ENCODE measurements at regions not wholly inside any gene's neighbourhood (a gene's known extent, or its start where the extent isn't known, plus 50 kb on each side); places are given as distances from the start of the nearest gene placed in this dataset.

DNA sequence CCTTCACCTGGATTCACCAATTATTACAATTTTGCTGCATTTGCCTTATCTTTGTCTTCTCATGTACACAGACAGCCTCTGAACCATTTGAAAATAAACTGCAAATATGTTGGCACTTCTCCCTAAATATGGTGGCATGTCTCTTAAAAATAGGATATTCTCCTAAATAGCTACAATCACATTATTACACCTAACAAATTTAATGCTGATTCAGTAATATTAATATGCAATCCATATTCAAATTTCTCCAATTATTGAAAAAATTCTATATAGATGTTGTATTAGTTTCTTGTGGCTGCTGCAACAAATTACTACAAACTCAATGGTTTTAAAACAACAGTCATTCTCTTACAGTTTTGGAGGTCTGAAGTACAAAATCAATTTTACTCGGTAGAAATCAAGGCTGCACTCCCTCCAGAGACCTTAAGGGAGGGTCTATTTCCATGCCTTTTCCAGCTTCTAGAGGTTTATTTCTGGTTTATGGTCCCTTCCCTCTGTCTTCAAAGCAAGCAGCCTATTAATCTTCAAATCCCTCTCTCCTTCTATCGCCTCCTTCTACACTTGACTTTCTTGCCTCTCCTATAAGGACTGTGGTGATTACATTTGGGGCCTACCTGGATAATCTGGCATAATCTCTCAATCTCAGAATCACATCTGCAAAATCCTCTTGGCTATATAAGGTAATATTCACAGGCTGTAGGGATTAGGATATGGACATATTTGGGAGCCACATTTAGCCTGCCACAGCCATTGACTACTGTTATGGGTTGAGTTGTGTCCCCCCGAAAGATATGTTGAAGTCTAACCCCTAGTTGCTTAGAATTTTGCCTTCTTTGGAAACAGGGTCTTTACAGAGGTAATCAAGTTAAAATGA, 52.5 kb upstream of the BOLA1 start:
- DNase-seq (ENCODE audit: insufficient read length, low spot score): no peak
- TF ChIP-seq, protein P1, sequence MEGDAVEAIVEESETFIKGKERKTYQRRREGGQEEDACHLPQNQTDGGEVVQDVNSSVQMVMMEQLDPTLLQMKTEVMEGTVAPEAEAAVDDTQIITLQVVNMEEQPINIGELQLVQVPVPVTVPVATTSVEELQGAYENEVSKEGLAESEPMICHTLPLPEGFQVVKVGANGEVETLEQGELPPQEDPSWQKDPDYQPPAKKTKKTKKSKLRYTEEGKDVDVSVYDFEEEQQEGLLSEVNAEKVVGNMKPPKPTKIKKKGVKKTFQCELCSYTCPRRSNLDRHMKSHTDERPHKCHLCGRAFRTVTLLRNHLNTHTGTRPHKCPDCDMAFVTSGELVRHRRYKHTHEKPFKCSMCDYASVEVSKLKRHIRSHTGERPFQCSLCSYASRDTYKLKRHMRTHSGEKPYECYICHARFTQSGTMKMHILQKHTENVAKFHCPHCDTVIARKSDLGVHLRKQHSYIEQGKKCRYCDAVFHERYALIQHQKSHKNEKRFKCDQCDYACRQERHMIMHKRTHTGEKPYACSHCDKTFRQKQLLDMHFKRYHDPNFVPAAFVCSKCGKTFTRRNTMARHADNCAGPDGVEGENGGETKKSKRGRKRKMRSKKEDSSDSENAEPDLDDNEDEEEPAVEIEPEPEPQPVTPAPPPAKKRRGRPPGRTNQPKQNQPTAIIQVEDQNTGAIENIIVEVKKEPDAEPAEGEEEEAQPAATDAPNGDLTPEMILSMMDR (IDR thresholded peaks at IDR 0.05; ENCODE audit: insufficient read depth, missing control alignments): no peak
- FAIRE-seq: no peak

DNA sequence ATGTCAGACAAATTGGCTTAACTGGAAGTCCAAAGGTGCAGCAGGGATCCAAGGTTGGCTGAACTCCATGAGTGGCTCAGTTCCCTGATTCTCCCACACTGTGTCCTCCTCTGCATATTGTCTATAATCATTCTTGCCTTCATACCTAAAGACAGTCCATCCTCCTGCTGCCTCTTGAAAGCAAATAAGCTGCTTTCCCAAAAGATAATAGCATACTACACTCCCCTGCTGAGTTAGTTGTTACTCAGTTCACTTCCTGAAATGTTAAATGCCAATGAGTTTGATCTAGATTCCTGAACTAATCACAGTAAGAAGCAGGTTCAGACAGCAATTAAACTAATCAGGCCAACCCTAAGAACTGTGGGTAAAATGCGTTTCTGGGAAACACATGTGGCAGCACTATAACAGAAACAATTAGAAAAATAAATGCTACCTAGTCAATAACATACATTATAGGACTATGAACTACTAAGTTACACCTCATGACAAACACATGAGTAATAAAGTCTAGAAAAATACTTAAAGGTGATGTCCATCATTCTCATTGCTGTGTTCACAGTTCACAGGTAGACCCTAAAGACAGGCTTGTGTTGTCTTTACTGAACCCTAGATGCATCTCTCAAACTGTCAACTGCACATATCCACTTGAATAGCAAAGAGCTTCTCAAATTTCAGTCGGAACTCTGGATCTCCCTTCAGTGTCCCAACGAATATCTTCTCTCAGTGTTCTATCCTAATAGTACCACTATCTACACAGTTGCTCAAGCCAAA, 50.8 kb upstream of the BOLA1 start:
- no peak for FAIRE-seq
- TF ChIP-seq, protein P1 (IDR thresholded peaks at IDR 0.05; ENCODE audit: insufficient read depth, missing control alignments): no peak
- no peak for DNase-seq (ENCODE audit: insufficient read length, low spot score)

DNA sequence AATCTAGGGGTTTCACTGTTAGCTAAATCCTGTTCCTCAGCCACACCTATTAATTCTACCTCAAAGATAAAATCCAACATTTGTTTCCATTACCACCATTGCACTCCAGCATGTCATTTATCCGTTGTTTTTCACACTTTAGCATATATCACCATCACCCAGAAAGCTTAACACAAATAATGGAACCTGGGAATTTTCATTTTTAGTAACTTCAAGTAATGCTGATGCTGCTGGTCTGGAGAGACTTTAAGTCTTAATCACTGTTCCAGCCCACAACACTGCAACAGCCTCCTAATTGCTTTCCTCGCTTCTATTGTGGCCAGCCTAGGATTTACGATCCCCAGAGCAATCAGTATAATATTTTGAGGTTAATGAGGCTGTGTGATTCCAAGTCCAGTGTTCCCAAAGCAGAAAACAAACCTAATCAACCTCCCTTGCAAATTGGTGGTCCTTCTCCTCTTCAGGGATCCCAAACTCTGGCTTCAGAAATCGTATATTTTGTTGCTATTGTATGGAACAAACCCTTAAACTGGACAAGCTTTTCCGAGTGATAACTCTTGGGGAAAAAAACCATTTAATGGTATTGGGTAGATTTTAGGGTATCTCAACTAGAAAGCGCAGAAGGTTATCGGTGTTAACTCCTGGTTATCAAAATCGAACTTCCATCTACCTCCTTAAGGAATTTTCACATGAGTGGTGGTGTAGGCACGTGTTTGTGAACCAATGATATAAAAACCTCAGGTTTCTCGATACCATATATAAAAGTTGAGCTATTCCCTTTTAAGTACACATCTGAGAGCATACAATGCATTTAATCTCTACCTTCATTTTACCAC, 50.0 kb upstream of the BOLA1 start:
- DNase-seq (ENCODE audit: insufficient read length, low spot score) (no peak), FAIRE-seq (no peak)
- TF ChIP-seq, protein P1 (IDR thresholded peaks at IDR 0.05; ENCODE audit: insufficient read depth, missing control alignments): no peak
